GM21360 (cell line): ENCODE measurements at regions not wholly inside any gene's neighbourhood (a gene's known extent, or its start where the extent isn't known, plus 50 kb on each side); places are given as distances from the start of the nearest gene placed in this dataset.
"Not testable (repeated sequence)": the region's sequence is repeated elsewhere in the genome, so short reads cannot be mapped to it uniquely, and the experiment has no call there.

Experiments
- ATAC-seq: cut with Tn5 transposase; IDR thresholded peaks from one replicate; pipeline ENCODE4 v1.9.1; 2021; ENCODE audit warnings: mild to moderate bottlenecking, moderate library complexity; ENCODE audit not compliant: unreplicated experiment

- ATAC-seq: no peak
These were observed 193.1 kb upstream of the DAB1 start for GRCh38 chr1:57616921-57617320.

GRCh38 chr1:57615956-57616355 lies 192.1 kb upstream of the DAB1 start:
- no peak for ATAC-seq

- ATAC-seq: no peak
These were observed 189.0 kb upstream of the DAB1 start for GRCh38 chr1:57612833-57613232.

GRCh38 chr1:57605933-57606332 lies 182.1 kb upstream of the DAB1 start:
- ATAC-seq: no peak

GRCh38 chr1:57603696-57604095 lies 179.8 kb upstream of the DAB1 start:
- ATAC-seq: no peak

- no peak for ATAC-seq
These were observed 176.6 kb upstream of the DAB1 start for GRCh38 chr1:57600424-57600823.

- no peak for ATAC-seq
These were observed 175.6 kb upstream of the DAB1 start for GRCh38 chr1:57599236-57599994.

GRCh38 chr1:57597036-57597435 lies 173.2 kb upstream of the DAB1 start:
- no peak for ATAC-seq

GRCh38 chr1:57594002-57594401 lies 170.1 kb upstream of the DAB1 start:
- ATAC-seq: no peak

- no peak for ATAC-seq
These were observed 168.0 kb upstream of the DAB1 start for GRCh38 chr1:57591842-57592241.

GRCh38 chr1:57590978-57591377 lies 167.1 kb upstream of the DAB1 start:
- no peak for ATAC-seq

- no peak for ATAC-seq
These were observed 163.0 kb upstream of the DAB1 start for GRCh38 chr1:57586842-57587241.

GRCh38 chr1:57578680-57579079 lies 154.8 kb upstream of the DAB1 start:
- ATAC-seq: no peak

GRCh38 chr1:57578099-57578498 lies 154.2 kb upstream of the DAB1 start:
- ATAC-seq: no peak

GRCh38 chr1:57576756-57577155 lies 152.9 kb upstream of the DAB1 start:
- ATAC-seq: no peak

GRCh38 chr1:57572016-57572415 lies 148.2 kb upstream of the DAB1 start:
- no peak for ATAC-seq

GRCh38 chr1:57558066-57558465 lies 134.2 kb upstream of the DAB1 start:
- not testable (repeated sequence) for ATAC-seq

- ATAC-seq: no peak
These were observed 129.8 kb upstream of the DAB1 start for GRCh38 chr1:57553666-57554065.

- no peak for ATAC-seq
These were observed 127.6 kb upstream of the DAB1 start for GRCh38 chr1:57551476-57551875.

- no peak for ATAC-seq
These were observed 126.2 kb upstream of the DAB1 start for GRCh38 chr1:57550092-57550491.

GRCh38 chr1:57549300-57549699 lies 125.4 kb upstream of the DAB1 start:
- ATAC-seq: no peak

GRCh38 chr1:57546549-57547330 lies 122.9 kb upstream of the DAB1 start:
- no peak for ATAC-seq
